Naive thymus-derived CD8-positive, alpha-beta T cell (primary cell): ENCODE measurements at regions not wholly inside any gene's neighbourhood (a gene's known extent, or its start where the extent isn't known, plus 50 kb on each side); places are given as distances from the start of the nearest gene placed in this dataset.

ENCODE experiments used
- ATAC-seq, 2 donors: fragments of 150-1000 bp; cut with Tn5 transposase in 1 of 2; sonication (Bioruptor Pico), chemical (Tn5 transposase) in 1 of 2; 1 replicate in 1 of 2; 2 replicates in 1 of 2; pipeline ENCODE4 v1.10.0; 2021; ENCODE audit warnings: mild to moderate bottlenecking in 2 of 2, moderate library complexity in 2 of 2
- POLR2A ChIA-PET: fragments of 350-600 bp; sonication (Branson Sonifier 250); formaldehyde crosslinking; loops from one replicate; lab custom pipeline; 2021; ENCODE audit warnings: antibody characterized with exemption; lab: Charles Lee
- DNase-seq, 10 donors: peaks; one replicate each; pipeline versions ENCODE4 v3.0.0 to v3.0.0-alpha.2; 2020 to 2022
- H3K27ac Mint-ChIP-seq, 10 donors: one replicate each; pipeline ENCODE4 v1.8.0; 2020 to 2022; ENCODE audit warnings: mild to moderate bottlenecking in 10 of 10, mixed read lengths in 10 of 10, moderate library complexity in 4 of 10, inconsistent platforms in 1 of 10
- H3K27me3 Mint-ChIP-seq, 5 donors: one replicate each; pipeline ENCODE4 v1.8.0; 2021 to 2022; ENCODE audit warnings: mixed read lengths in 5 of 5
- H3K36me3 Mint-ChIP-seq, 3 donors: one replicate each; pipeline ENCODE4 v1.8.0; 2020 to 2022; ENCODE audit warnings: mixed read lengths in 3 of 3, mild to moderate bottlenecking in 2 of 3, inconsistent platforms in 1 of 3
- H3K4me1 Mint-ChIP-seq, 4 donors: one replicate each; pipeline ENCODE4 v1.8.0; 2021 to 2022; ENCODE audit warnings: mixed read lengths in 4 of 4
- H3K4me3 Mint-ChIP-seq, 10 donors: one replicate each; pipeline ENCODE4 v1.8.0; 2020 to 2022; ENCODE audit warnings: mild to moderate bottlenecking in 10 of 10, mixed read lengths in 10 of 10, moderate library complexity in 6 of 10, inconsistent platforms in 1 of 10
- H3K9me3 Mint-ChIP-seq, 9 donors: one replicate each; pipeline ENCODE4 v1.8.0; 2020 to 2022; ENCODE audit warnings: mixed read lengths in 9 of 9, mild to moderate bottlenecking in 3 of 9, inconsistent platforms in 1 of 9, moderate library complexity in 1 of 9

- Mint-ChIP-seq H3K4me1 (no peaks in the 10 kb centered on the region), H3K9me3 (peaks cover 0 to 9% (median 0%) of the 10 kb centered on the region in 9 donors), H3K27ac (no peak overlapping the region), H3K4me3 (no peak overlapping the region), H3K36me3 (no peaks in the 10 kb centered on the region), H3K27me3 (peaks cover 0 to 11% (median 0%) of the 10 kb centered on the region in 5 donors)
- POLR2A ChIA-PET, result no interaction called here
- DNase-seq, result no peak
- ATAC-seq, result no peak
Observed at GRCh38 chr18:71625556-71626090, 918.5 kb downstream of the CBLN2 start.

- no peak overlapping the region for H3K4me3 Mint-ChIP-seq
- no peaks in the 10 kb centered on the region for H3K4me1 Mint-ChIP-seq
Observed at GRCh38 chr18:71598374-71598773, 945.8 kb downstream of the CBLN2 start.

GRCh38 chr18:71597219-71597618 is 946.9 kb downstream of the CBLN2 start:
- no peak for DNase-seq
- H3K4me3 Mint-ChIP-seq, result no peak overlapping the region
- no peaks in the 10 kb centered on the region for H3K27me3 Mint-ChIP-seq
- peaks cover 0 to 6% (median 0%) of the 10 kb centered on the region in 9 donors for H3K9me3 Mint-ChIP-seq
- no peaks in the 10 kb centered on the region for H3K36me3 Mint-ChIP-seq
- H3K4me1 Mint-ChIP-seq, result no peaks in the 10 kb centered on the region
- ATAC-seq, result no peak
- H3K27ac Mint-ChIP-seq, result no peak overlapping the region
- POLR2A ChIA-PET, result no interaction called here

More at GRCh38 chr18:71598374-71598773, 945.8 kb downstream of the CBLN2 start:
- Mint-ChIP-seq H3K36me3 (no peaks in the 10 kb centered on the region), H3K27ac (no peak overlapping the region), H3K27me3 (no peaks in the 10 kb centered on the region), H3K9me3 (peaks cover 0 to 6% (median 0%) of the 10 kb centered on the region in 9 donors)
- DNase-seq, result no peak
- POLR2A ChIA-PET, result no interaction called here
- no peak for ATAC-seq

- H3K4me1 Mint-ChIP-seq, result no peaks in the 10 kb centered on the region
- peaks cover 0 to under 1% (median 0%) of the 10 kb centered on the region in 5 donors for H3K27me3 Mint-ChIP-seq
- ATAC-seq (no peak), DNase-seq (no peak)
- POLR2A ChIA-PET, result no interaction called here
- H3K9me3 Mint-ChIP-seq, result peaks cover 0 to 6% (median 3%) of the 10 kb centered on the region in 9 donors
- H3K36me3 Mint-ChIP-seq, result no peaks in the 10 kb centered on the region
- no peak overlapping the region for H3K4me3 Mint-ChIP-seq
- H3K27ac Mint-ChIP-seq, result no peak overlapping the region
Observed at GRCh38 chr18:71583252-71583651, 960.9 kb downstream of the CBLN2 start.

GRCh38 chr18:71554686-71555085 is 989.5 kb downstream of the CBLN2 start:
- H3K36me3 Mint-ChIP-seq, result no peaks in the 10 kb centered on the region
- H3K4me1 Mint-ChIP-seq, result no peaks in the 10 kb centered on the region
- H3K9me3 Mint-ChIP-seq, result peaks cover 0 to 13% (median 2%) of the 10 kb centered on the region in 9 donors
- POLR2A ChIA-PET, result no interaction called here
- H3K27ac Mint-ChIP-seq, result no peak overlapping the region
- ATAC-seq (no peak), DNase-seq (no peak)
- H3K4me3 Mint-ChIP-seq, result no peak overlapping the region
- peaks cover 0 to 2% (median 0%) of the 10 kb centered on the region in 5 donors for H3K27me3 Mint-ChIP-seq

- H3K4me3 Mint-ChIP-seq, result no peak overlapping the region
- H3K36me3 Mint-ChIP-seq, result no peaks in the 10 kb centered on the region
- no peak overlapping the region for H3K27ac Mint-ChIP-seq
- no peaks in the 10 kb centered on the region for H3K4me1 Mint-ChIP-seq
- peaks cover 0 to 11% (median 5%) of the 10 kb centered on the region in 9 donors for H3K9me3 Mint-ChIP-seq
- H3K27me3 Mint-ChIP-seq, result peaks cover 0 to 6% (median 0%) of the 10 kb centered on the region in 5 donors
- ATAC-seq, result no peak
- no peak for DNase-seq
- POLR2A ChIA-PET, result no interaction called here
Observed at GRCh38 chr18:71541643-71542042, 1002.5 kb downstream of the CBLN2 start.

GRCh38 chr18:71529703-71530303 is 1014.3 kb downstream of the CBLN2 start:
- peaks cover 0 to 9% (median 3%) of the 10 kb centered on the region in 9 donors for H3K9me3 Mint-ChIP-seq
- ATAC-seq (no peak), DNase-seq (no peak)
- no peaks in the 10 kb centered on the region for H3K4me1 Mint-ChIP-seq
- no peaks in the 10 kb centered on the region for H3K36me3 Mint-ChIP-seq
- POLR2A ChIA-PET, result no interaction called here
- H3K4me3 Mint-ChIP-seq, result no peak overlapping the region
- peaks cover 0 to 7% (median 2%) of the 10 kb centered on the region in 5 donors for H3K27me3 Mint-ChIP-seq
- H3K27ac Mint-ChIP-seq, result no peak overlapping the region

GRCh38 chr18:71523483-71524435 is 1020.4 kb downstream of the CBLN2 start:
- DNase-seq (no peak), ATAC-seq (no peak)
- peaks cover 0 to 3% (median under 1%) of the 10 kb centered on the region in 9 donors for H3K9me3 Mint-ChIP-seq
- no peaks in the 10 kb centered on the region for H3K36me3 Mint-ChIP-seq
- POLR2A ChIA-PET, result no interaction called here
- no peak overlapping the region for H3K27ac Mint-ChIP-seq
- no peaks in the 10 kb centered on the region for H3K4me1 Mint-ChIP-seq
- H3K4me3 Mint-ChIP-seq, result no peak overlapping the region
- peaks cover 0 to 12% (median 0%) of the 10 kb centered on the region in 5 donors for H3K27me3 Mint-ChIP-seq

- DNase-seq (no peak), ATAC-seq (no peak)
- Mint-ChIP-seq H3K27ac (no peak overlapping the region), H3K36me3 (peaks cover 0 to 8% (median 0%) of the 10 kb centered on the region in 3 donors), H3K4me3 (no peak overlapping the region), H3K27me3 (peaks cover 0 to 5% (median 0%) of the 10 kb centered on the region in 5 donors), H3K9me3 (peaks cover 0 to 14% (median 5%) of the 10 kb centered on the region in 9 donors), H3K4me1 (no peaks in the 10 kb centered on the region)
- POLR2A ChIA-PET, result no interaction called here
Observed at GRCh38 chr18:71505526-71505925, 1038.6 kb downstream of the CBLN2 start.

GRCh38 chr18:71503222-71503621 is 1040.9 kb downstream of the CBLN2 start:
- DNase-seq, result no peak

GRCh38 chr18:71485611-71486010 is 1058.5 kb downstream of the CBLN2 start:
- H3K4me1 Mint-ChIP-seq, result no peaks in the 10 kb centered on the region
- no peak for ATAC-seq
- H3K9me3 Mint-ChIP-seq, result peaks cover 0 to 13% (median 3%) of the 10 kb centered on the region in 9 donors

More at GRCh38 chr18:71503222-71503621, 1040.9 kb downstream of the CBLN2 start:
- H3K27me3 Mint-ChIP-seq, result peaks cover 0 to 3% (median 0%) of the 10 kb centered on the region in 5 donors
- POLR2A ChIA-PET, result no interaction called here
- H3K4me3 Mint-ChIP-seq, result no peak overlapping the region
- H3K27ac Mint-ChIP-seq, result no peak overlapping the region
- H3K9me3 Mint-ChIP-seq, result peaks cover 0 to 14% (median 5%) of the 10 kb centered on the region in 9 donors
- H3K36me3 Mint-ChIP-seq, result peaks cover 0 to 8% (median 0%) of the 10 kb centered on the region in 3 donors
- no peak for ATAC-seq
- no peaks in the 10 kb centered on the region for H3K4me1 Mint-ChIP-seq

GRCh38 chr18:71471963-71472725 is 1072.0 kb downstream of the CBLN2 start:
- no peak for ATAC-seq

More at GRCh38 chr18:71485611-71486010, 1058.5 kb downstream of the CBLN2 start:
- no peak for DNase-seq
- Mint-ChIP-seq H3K4me3 (no peak overlapping the region), H3K27me3 (no peaks in the 10 kb centered on the region), H3K27ac (no peak overlapping the region), H3K36me3 (no peaks in the 10 kb centered on the region)
- POLR2A ChIA-PET, result no interaction called here

More at GRCh38 chr18:71471963-71472725, 1072.0 kb downstream of the CBLN2 start:
- no peaks in the 10 kb centered on the region for H3K4me1 Mint-ChIP-seq
- H3K9me3 Mint-ChIP-seq, result peaks cover 0 to 3% (median 0%) of the 10 kb centered on the region in 9 donors
- peaks cover 0 to 1% (median 0%) of the 10 kb centered on the region in 5 donors for H3K27me3 Mint-ChIP-seq
- H3K27ac Mint-ChIP-seq, result peak overlapping the region in 2 of 10 donors; percentile 13 to 53
- DNase-seq, result no peak
- H3K36me3 Mint-ChIP-seq, result no peaks in the 10 kb centered on the region
- no peak overlapping the region for H3K4me3 Mint-ChIP-seq
- POLR2A ChIA-PET, result no interaction called here
